ENCODE measurements at regions not wholly inside any gene's neighbourhood (a gene's known extent, or its start where the extent isn't known, plus 50 kb on each side); places are given as distances from the start of the nearest gene placed in this dataset.
"Not testable (repeated sequence)": the region's sequence is repeated elsewhere in the genome, so short reads cannot be mapped to it uniquely, and the experiment has no call there.

DNA sequence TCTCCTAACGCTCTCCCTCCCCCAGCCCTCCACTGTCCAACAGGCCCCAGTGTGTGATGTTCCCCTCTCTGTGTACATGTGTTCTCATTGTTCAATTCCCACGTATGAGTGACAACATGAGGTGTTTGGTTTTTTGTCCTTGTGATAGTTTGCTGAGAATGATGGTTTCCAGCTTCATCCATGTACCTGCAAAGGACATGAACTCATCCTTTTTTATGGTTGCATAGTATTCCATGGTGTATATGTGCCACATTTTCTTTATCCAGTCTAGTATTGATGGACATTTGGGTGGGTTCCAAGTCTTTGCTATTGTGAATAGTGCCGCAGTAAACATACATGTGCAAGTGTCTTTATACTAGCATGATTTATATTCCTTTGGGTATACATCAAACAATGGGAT, 347.4 kb downstream of the MAGEE1 start:
- H3K9me3 Mint-ChIP-seq; H3K27me3 Mint-ChIP-seq; H3K27ac Mint-ChIP-seq; H3K4me3 Mint-ChIP-seq; H3K4me1 Mint-ChIP-seq (ENCODE audit: low read depth); H3K36me3 Mint-ChIP-seq (ENCODE audit: low read depth): not testable (repeated sequence)

DNA sequence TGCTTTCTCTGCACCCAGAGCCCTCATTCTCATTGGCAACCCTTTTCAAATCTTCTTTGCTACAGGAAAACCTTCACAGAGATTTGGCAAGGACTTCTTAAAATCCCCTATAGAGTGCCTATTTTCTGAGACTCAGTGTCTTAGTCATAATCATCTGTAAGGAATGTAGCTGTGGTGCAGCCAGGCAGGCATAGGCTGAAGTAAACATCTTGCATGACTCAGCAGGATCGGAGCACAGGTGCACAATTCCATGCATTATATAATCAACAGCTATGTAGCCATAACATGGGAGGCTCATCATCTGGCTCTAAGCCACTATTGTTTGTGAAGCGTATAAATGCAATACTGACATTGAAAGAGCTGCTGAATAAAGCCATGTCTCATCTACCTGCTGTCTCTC, 368.8 kb downstream of the MAGEE1 start:
- Mint-ChIP-seq H3K9me3 (no peaks in the 10 kb centered on the region), H3K36me3 (ENCODE audit: low read depth) (no peaks in the 10 kb centered on the region), H3K27ac (no peak overlapping the region), H3K27me3 (no peaks in the 10 kb centered on the region), H3K4me3 (no peak overlapping the region), H3K4me1 (ENCODE audit: low read depth) (no peaks in the 10 kb centered on the region)

DNA sequence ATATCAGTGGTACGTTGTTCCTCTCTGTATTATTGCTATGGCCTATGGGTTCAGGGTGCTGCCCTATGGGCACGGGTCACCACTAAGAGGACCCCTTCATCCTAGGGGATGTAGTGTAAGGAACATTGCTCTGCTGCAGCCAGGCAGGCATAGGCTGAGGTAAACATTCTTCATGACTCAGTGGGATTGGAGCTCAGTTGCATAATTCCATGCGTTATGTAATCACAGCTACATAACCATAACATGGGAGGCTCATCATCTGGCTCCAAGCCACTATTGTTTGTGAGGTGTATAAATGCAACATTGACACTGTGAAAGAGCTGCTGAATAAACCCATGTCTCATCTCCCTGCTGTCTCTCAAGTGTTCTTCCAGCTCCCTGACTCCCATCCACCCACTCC, 375.2 kb downstream of the MAGEE1 start:
- no peaks in the 10 kb centered on the region for H3K4me1 Mint-ChIP-seq (ENCODE audit: low read depth)
- H3K27ac Mint-ChIP-seq, result no peak overlapping the region
- H3K9me3 Mint-ChIP-seq, result no peaks in the 10 kb centered on the region
- no peaks in the 10 kb centered on the region for H3K36me3 Mint-ChIP-seq (ENCODE audit: low read depth)
- no peak overlapping the region for H3K4me3 Mint-ChIP-seq
- no peaks in the 10 kb centered on the region for H3K27me3 Mint-ChIP-seq

DNA sequence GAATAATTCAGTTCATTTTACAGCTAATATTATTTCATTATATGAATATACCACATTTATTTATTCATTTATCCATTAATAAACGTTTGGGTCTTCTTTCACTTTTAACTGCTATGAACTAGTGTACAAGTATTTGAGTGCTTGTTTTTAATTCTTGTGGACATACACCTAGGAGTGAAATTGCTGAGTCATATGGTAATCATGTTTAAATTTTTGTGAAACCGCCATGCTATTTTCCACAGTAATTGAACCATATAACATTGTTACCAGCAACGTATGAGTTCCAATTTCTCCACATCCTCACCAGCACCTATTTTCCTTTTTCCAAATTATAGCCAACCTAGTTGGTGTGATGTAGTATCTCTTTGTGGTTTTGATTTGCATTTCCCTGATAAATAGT, 388.2 kb downstream of the MAGEE1 start:
- H3K27me3 Mint-ChIP-seq, result no peaks in the 10 kb centered on the region
- H3K4me3 Mint-ChIP-seq, result no peak overlapping the region
- no peaks in the 10 kb centered on the region for H3K9me3 Mint-ChIP-seq
- no peaks in the 10 kb centered on the region for H3K4me1 Mint-ChIP-seq (ENCODE audit: low read depth)
- no peak overlapping the region for H3K27ac Mint-ChIP-seq
- no peaks in the 10 kb centered on the region for H3K36me3 Mint-ChIP-seq (ENCODE audit: low read depth)

DNA sequence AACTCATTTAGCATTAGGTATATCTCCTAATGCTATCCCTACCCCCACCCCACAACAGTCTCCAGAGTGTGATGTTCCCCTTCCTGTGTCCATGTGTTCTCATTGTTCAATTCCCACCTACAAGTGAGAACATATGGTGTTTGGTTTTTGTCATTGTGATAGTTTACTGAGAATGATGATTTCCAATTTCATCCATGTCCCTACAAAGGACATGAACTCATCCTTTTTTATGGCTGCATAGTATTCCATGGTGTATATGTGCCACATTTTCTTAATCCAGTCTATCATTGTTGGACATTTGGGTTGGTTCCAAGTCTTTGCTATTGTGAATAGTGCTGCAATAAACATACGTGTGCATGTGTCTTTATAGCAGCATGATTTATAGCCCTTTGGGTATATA, 389.8 kb downstream of the MAGEE1 start:
- not testable (repeated sequence) for H3K27ac Mint-ChIP-seq; H3K9me3 Mint-ChIP-seq; H3K4me1 Mint-ChIP-seq (ENCODE audit: low read depth); H3K27me3 Mint-ChIP-seq; H3K36me3 Mint-ChIP-seq (ENCODE audit: low read depth); H3K4me3 Mint-ChIP-seq

DNA sequence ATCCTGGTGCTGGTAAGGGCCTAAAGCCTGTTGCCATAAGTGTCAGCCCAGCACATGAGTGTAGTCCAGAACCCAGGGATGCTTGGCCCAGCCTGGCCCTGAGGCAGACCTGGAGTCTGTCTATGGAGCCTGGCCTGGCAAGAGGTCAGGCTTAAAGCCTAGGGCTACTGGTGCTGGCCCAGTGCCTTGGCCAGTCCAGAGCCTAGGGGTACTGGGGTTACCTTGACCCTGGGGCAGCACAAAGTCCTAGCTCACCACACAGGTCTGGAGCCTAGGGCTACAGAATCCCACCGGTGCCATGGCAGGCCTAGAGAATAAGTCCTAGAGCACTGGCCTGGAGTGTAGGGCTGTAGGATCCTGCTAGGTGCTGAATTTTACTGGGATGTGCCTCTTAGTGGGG, 393.8 kb downstream of the MAGEE1 start:
- H3K27ac Mint-ChIP-seq, result no peak overlapping the region
- H3K4me1 Mint-ChIP-seq (ENCODE audit: low read depth), result no peaks in the 10 kb centered on the region
- no peak overlapping the region for H3K4me3 Mint-ChIP-seq
- H3K27me3 Mint-ChIP-seq, result no peaks in the 10 kb centered on the region
- no peaks in the 10 kb centered on the region for H3K36me3 Mint-ChIP-seq (ENCODE audit: low read depth)
- no peaks in the 10 kb centered on the region for H3K9me3 Mint-ChIP-seq

DNA sequence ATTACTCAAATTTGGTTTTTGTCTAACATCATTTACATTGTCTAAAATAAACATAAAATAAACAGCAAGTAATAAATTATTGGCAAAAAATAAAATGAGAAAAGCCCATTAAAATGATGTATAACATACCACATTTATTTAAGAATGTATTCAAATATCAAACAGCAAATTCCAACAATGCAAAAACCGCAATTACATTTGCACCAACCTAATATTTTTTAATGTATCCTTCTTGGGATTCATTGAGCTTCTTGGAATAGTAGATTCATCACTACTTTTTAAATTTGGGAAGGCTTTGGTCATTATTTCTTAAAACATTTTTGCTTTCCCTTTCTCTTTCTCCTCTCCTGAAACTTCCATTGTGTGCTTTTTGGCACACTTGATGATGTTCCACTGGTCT, 400.2 kb downstream of the MAGEE1 start:
- Mint-ChIP-seq H3K4me1 (ENCODE audit: low read depth) (no peaks in the 10 kb centered on the region), H3K4me3 (no peak overlapping the region), H3K27me3 (no peaks in the 10 kb centered on the region), H3K9me3 (no peaks in the 10 kb centered on the region), H3K27ac (no peak overlapping the region), H3K36me3 (ENCODE audit: low read depth) (no peaks in the 10 kb centered on the region)

DNA sequence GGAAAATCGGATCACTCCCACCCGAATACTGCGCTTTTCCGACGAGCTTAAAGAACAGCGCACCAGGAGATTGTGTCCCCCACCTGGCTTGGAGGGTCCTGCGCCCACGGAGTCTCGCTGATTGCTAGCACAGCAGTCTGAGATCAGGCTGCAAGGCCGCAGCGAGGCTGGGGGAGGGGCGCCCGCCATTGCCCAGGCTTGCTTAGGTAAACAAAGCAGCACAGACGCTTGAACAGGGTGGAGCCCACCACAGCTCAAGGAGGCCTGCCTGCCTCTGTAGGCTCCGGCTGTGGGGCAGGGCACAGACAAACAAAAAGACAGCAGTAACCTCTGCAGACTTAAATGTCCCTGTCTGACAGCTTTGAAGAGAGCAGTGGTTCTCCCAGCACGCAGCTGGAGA, 413.4 kb downstream of the MAGEE1 start:
- H3K4me3 Mint-ChIP-seq; H3K9me3 Mint-ChIP-seq; H3K27me3 Mint-ChIP-seq; H3K4me1 Mint-ChIP-seq (ENCODE audit: low read depth); H3K27ac Mint-ChIP-seq; H3K36me3 Mint-ChIP-seq (ENCODE audit: low read depth): not testable (repeated sequence)

DNA sequence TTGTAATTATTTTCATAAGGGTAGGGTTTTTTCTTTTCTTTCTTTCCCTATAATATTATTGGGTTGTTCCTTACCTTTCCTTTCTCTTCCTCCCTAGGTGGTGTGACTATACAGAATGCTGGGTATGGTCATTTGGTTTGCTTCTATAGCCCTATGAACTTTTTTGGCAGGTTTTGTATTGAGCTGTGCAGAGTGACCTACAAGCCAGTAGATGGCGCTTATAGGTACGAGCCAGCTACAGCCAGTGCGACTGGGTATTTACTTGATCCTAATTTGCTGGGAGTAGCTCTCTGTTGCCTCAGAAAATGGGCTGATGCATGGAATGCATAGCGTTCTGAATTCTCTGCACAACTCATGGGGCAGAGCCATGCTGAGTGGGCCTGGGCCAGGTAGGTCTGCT, 423.3 kb downstream of the MAGEE1 start:
- Mint-ChIP-seq H3K36me3 (ENCODE audit: low read depth) (no peaks in the 10 kb centered on the region), H3K4me3 (no peak overlapping the region), H3K27ac (no peak overlapping the region), H3K9me3 (peaks cover 8% of the 10 kb centered on the region), H3K4me1 (ENCODE audit: low read depth) (no peaks in the 10 kb centered on the region), H3K27me3 (no peaks in the 10 kb centered on the region)

DNA sequence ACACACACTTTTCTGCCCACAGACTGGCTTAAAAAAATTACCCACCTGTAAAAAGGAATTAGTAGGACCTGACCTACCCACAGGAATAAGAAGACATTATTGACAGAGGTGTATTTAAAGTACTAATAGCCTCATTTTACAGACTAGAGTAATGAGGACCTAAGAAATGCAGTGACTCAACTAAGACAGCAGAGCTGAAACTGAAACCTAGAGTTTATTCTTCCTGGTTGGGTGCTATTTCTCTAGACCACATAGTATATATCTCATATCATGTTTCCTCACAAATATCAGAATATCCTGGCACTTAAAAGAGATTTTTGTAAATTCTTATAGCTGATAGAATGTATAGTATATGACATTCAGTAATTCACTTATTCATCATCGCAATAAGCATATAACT, 435.0 kb downstream of the MAGEE1 start:
- Mint-ChIP-seq H3K4me3 (no peak overlapping the region), H3K9me3 (no peaks in the 10 kb centered on the region), H3K36me3 (ENCODE audit: low read depth) (no peaks in the 10 kb centered on the region), H3K27me3 (no peaks in the 10 kb centered on the region), H3K27ac (no peak overlapping the region), H3K4me1 (ENCODE audit: low read depth) (no peaks in the 10 kb centered on the region)

DNA sequence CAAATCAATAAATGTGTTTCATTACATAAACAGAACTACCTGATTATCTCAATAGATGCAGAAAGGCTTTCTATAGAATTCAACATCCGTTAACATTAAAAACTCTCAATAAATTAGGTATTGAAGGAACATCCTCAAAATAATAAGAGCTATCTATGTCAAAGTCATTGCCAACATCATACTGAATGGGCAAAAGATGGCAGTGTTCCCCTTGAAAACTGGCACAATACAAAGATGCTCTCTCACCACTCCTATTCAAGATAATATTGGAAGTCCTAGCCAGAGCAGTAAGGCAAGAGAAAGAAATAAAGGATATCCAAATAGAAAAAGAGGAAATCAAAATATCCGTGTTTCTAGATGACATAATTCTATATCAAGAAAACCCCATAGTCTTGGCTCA, 466.4 kb downstream of the MAGEE1 start:
- Mint-ChIP-seq H3K4me1 (ENCODE audit: low read depth) (no peaks in the 10 kb centered on the region), H3K9me3 (peaks cover 4% of the 10 kb centered on the region), H3K4me3 (no peak overlapping the region), H3K36me3 (ENCODE audit: low read depth) (no peaks in the 10 kb centered on the region), H3K27me3 (no peaks in the 10 kb centered on the region), H3K27ac (no peak overlapping the region)

DNA sequence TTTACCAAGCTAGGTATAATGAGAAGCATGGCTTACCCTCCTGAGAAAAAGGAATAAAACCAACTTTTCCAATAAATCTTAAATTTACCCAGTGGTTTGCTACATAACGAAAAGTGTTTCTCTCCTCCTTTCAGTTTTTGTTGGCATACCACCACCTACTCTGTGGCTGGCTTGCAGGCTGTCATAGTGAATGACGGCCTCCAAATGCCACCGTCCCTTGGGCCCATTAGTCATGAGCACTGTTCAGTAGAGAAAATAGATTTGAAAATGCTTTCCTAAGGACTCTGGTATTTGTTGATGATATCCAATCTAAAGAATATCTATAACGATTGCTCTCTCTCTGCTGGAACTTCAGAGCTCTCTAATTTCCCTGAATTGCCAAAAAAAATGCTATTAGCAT, 488.3 kb downstream of the MAGEE1 start:
- no peak overlapping the region for H3K27ac Mint-ChIP-seq
- H3K4me3 Mint-ChIP-seq, result no peak overlapping the region
- H3K36me3 Mint-ChIP-seq (ENCODE audit: low read depth), result no peaks in the 10 kb centered on the region
- no peaks in the 10 kb centered on the region for H3K4me1 Mint-ChIP-seq (ENCODE audit: low read depth)
- no peaks in the 10 kb centered on the region for H3K27me3 Mint-ChIP-seq
- peaks cover 3% of the 10 kb centered on the region for H3K9me3 Mint-ChIP-seq

DNA sequence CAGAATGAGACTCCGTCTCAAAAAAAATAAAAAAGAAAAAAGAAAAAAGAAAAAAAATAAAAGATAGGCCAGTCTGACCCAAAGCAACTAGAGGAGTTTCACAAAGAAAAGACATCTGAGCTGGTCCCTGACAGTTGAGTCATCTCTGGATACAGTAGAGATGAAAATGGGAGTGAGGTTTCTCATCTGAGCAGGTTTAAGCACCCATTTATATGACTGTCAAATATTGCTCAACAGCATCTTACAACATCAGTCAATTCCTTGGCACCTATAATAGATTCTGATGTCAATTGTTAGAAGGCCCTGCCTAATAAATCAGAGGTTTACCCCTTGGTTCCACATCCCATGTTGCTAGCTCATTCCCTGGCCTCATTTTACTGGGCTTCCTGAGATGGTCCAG, 490.5 kb downstream of the MAGEE1 start:
- H3K36me3 Mint-ChIP-seq (ENCODE audit: low read depth), result no peaks in the 10 kb centered on the region
- H3K27ac Mint-ChIP-seq, result no peak overlapping the region
- H3K9me3 Mint-ChIP-seq, result peaks cover 3% of the 10 kb centered on the region
- no peaks in the 10 kb centered on the region for H3K4me1 Mint-ChIP-seq (ENCODE audit: low read depth)
- H3K4me3 Mint-ChIP-seq, result no peak overlapping the region
- no peaks in the 10 kb centered on the region for H3K27me3 Mint-ChIP-seq

DNA sequence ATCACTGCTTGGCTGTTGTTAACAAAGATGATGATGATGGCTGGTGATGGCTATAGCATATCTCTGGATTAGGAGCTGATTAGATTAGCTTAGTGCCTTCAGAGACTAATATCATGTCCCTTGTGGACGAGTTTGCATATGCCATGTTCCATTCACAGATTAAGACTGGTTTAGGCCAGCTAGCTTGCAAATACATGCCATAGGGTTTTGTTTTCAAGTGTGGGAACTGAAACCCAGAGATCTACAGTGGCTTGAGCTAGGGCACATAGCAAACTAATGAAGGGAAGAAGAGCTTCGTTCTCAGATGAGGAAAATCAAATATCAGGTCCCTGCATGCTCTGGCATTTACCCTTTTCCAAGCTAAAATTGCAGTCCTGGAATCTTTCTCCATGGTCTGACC, 492.3 kb downstream of the MAGEE1 start:
- Mint-ChIP-seq H3K9me3 (no peaks in the 10 kb centered on the region), H3K27ac (no peak overlapping the region), H3K36me3 (ENCODE audit: low read depth) (no peaks in the 10 kb centered on the region), H3K27me3 (no peaks in the 10 kb centered on the region), H3K4me3 (no peak overlapping the region), H3K4me1 (ENCODE audit: low read depth) (no peaks in the 10 kb centered on the region)

DNA sequence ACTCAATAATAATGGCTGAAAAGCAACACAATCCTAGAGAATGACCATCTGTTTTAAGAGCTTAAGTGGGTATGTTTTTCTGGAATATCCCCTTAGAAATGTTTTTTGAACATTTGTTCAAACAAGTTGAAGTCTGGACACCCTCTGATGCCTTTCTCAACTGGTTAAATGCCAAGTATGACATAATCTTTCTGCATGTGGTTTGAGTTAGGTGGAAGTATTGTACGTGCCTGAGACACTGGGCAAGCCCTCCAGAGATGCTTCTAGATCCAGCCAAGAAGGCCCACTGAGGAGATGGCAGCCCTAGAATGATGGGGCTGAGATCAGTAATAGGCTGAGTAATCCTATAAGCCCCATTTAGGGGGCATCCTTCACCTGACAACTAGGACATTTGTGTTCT, 493.1 kb downstream of the MAGEE1 start:
- H3K27me3 Mint-ChIP-seq, result no peaks in the 10 kb centered on the region
- H3K27ac Mint-ChIP-seq, result no peak overlapping the region
- no peaks in the 10 kb centered on the region for H3K4me1 Mint-ChIP-seq (ENCODE audit: low read depth)
- no peaks in the 10 kb centered on the region for H3K9me3 Mint-ChIP-seq
- no peak overlapping the region for H3K4me3 Mint-ChIP-seq
- H3K36me3 Mint-ChIP-seq (ENCODE audit: low read depth), result no peaks in the 10 kb centered on the region

DNA sequence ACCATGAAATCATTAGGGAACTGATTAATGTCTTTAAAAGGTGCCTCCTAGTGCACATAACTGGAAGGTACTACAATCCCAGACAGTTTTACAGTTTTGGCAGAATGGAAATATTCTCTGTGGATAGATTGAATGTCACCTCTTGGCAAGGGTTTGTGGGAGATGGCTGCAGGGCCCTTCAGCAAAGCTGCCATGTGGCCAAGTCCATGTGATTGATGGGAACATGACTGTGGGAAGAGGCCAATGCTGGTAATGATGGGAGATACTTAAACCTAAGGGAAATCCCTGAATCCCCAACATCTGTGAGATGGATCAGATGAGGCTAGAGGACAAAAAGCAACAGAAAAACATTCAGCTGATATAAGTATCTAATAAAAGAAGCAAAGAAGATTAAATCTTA, 493.7 kb downstream of the MAGEE1 start:
- no peaks in the 10 kb centered on the region for H3K27me3 Mint-ChIP-seq
- H3K4me1 Mint-ChIP-seq (ENCODE audit: low read depth), result no peaks in the 10 kb centered on the region
- no peak overlapping the region for H3K27ac Mint-ChIP-seq
- no peak overlapping the region for H3K4me3 Mint-ChIP-seq
- H3K9me3 Mint-ChIP-seq, result no peaks in the 10 kb centered on the region
- no peaks in the 10 kb centered on the region for H3K36me3 Mint-ChIP-seq (ENCODE audit: low read depth)

DNA sequence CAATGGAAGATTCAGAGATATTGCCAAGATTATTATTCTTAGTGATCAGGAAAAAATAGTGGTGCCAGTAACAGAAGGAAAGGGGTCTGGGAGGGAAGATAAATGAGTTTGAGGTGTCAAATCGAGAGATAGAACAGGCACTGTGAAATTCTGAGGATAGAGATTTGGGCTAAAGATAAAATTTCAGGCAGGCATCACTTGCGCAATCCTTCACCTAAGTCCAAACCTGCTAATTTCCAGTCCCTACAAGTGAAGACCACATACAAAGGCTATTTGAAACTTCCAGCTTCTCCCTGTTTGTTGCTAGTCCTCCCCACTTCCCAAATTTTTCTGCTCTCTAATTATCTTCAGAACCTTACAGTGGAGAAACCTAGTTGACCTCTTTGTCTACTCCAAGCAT, 494.6 kb downstream of the MAGEE1 start:
- Mint-ChIP-seq H3K4me3 (no peak overlapping the region), H3K9me3 (no peaks in the 10 kb centered on the region), H3K27me3 (no peaks in the 10 kb centered on the region), H3K36me3 (ENCODE audit: low read depth) (no peaks in the 10 kb centered on the region), H3K27ac (no peak overlapping the region), H3K4me1 (ENCODE audit: low read depth) (no peaks in the 10 kb centered on the region)

Measured in stimulated activated naive CD8-positive, alpha-beta T cell treated with anti-CD3 and anti-CD28 coated beads, Interleukin-15, Interleukin-2, amounts not matched to agents 100 ng/mL and 50 ng/mL, for 24 hours (primary cell).